C4-2B (cell line): ENCODE measurements at regions not wholly inside any gene's neighbourhood (a gene's known extent, or its start where the extent isn't known, plus 50 kb on each side); places are given as distances from the start of the nearest gene placed in this dataset.
"Not testable (repeated sequence)": the region's sequence is repeated elsewhere in the genome, so short reads cannot be mapped to it uniquely, and the experiment has no call there.

Experiments used
- H3K27ac ChIP-seq: fragments of 450-650 bp; 2 replicates; pipeline ENCODE4 v1.5.1; 2017
- CTCF ChIP-seq: fragments of 450-650 bp; conservative IDR thresholded peaks from 2 replicates; pipeline ENCODE4 v1.5.1; 2017; ENCODE audit warnings: mild to moderate bottlenecking
- ZFX ChIP-seq: fragments of 450-650 bp; IDR thresholded peaks from 2 replicates; pipeline ENCODE4 v1.6.1; 2017

- TF ChIP-seq ZFX: no peak
- H3K27ac ChIP-seq: no peak overlapping the region
Measured at GRCh38 chrX:10698318-10698640, 77.9 kb upstream of the MID1 start.

GRCh38 chrX:10702031-10702430 is 81.6 kb upstream of the MID1 start:
- TF ChIP-seq ZFX (no peak), CTCF (no peak)
- no peak overlapping the region for H3K27ac ChIP-seq

GRCh38 chrX:10706342-10706741 is 86.0 kb upstream of the MID1 start:
- not testable (repeated sequence) for H3K27ac ChIP-seq

- H3K27ac ChIP-seq: no peak overlapping the region
- TF ChIP-seq ZFX (no peak), CTCF (no peak)
Measured at GRCh38 chrX:10707773-10708172, 87.4 kb upstream of the MID1 start.

GRCh38 chrX:10709276-10709675 is 88.9 kb upstream of the MID1 start:
- no peak overlapping the region for H3K27ac ChIP-seq

GRCh38 chrX:10714531-10714930 is 94.1 kb upstream of the MID1 start:
- no peak for TF ChIP-seq CTCF
- no peak for TF ChIP-seq ZFX
- no peak overlapping the region for H3K27ac ChIP-seq

More at GRCh38 chrX:10709276-10709675, 88.9 kb upstream of the MID1 start:
- TF ChIP-seq ZFX (no peak), CTCF (no peak)

- no peak overlapping the region for H3K27ac ChIP-seq
- TF ChIP-seq ZFX (no peak), CTCF (peak; percentile 74)
Measured at GRCh38 chrX:10722851-10723250, 102.5 kb upstream of the MID1 start.

GRCh38 chrX:10725071-10725470 is 104.7 kb upstream of the MID1 start:
- H3K27ac ChIP-seq: no peak overlapping the region
- TF ChIP-seq CTCF (peak; percentile 44), ZFX (no peak)

- TF ChIP-seq ZFX: no peak
- no peak for TF ChIP-seq CTCF
- H3K27ac ChIP-seq: no peak overlapping the region
Measured at GRCh38 chrX:10726647-10727046, 106.3 kb upstream of the MID1 start.
